KBM-7 (cell line): ENCODE measurements at regions not wholly inside any gene's neighbourhood (a gene's known extent, or its start where the extent isn't known, plus 50 kb on each side); places are given as distances from the start of the nearest gene placed in this dataset.
"Not testable (repeated sequence)": the region's sequence is repeated elsewhere in the genome, so short reads cannot be mapped to it uniquely, and the experiment has no call there.

Source experiments
- DNase-seq: peaks from one replicate; pipeline ENCODE4 v3.0.0-alpha.2; 2015
- in situ Hi-C: fragments of 300-500 bp; cut with MboI; formaldehyde crosslinking; loops from 2 replicates; pipeline ENCODE4 v1.14.3; 2020; ENCODE audit warnings: low sequenced_read_pairs, low pct_unique_long_range_greater_than_20kb, mixed read lengths

- no peak for DNase-seq
- in situ Hi-C loops: no loop called here
Observed at GRCh38 chr4:130699004-130699403, 1603.1 kb downstream of the C4orf33 start.

- DNase-seq: no peak
- in situ Hi-C loops: no loop called here
Observed at GRCh38 chr4:130703211-130703935, 1607.4 kb downstream of the C4orf33 start.

GRCh38 chr4:130705023-130705422 is 1609.1 kb downstream of the C4orf33 start:
- in situ Hi-C loops: no loop called here
- DNase-seq: no peak

GRCh38 chr4:130712038-130712437 is 1616.1 kb downstream of the C4orf33 start:
- in situ Hi-C loops: no loop called here
- DNase-seq: no peak

GRCh38 chr4:130714006-130714405 is 1618.1 kb downstream of the C4orf33 start:
- in situ Hi-C loops: no loop called here
- no peak for DNase-seq

GRCh38 chr4:130722361-130722760 is 1626.4 kb downstream of the C4orf33 start:
- DNase-seq: no peak
- in situ Hi-C loops: no loop called here

GRCh38 chr4:130736436-130737185 is 1640.7 kb downstream of the C4orf33 start:
- no peak for DNase-seq
- in situ Hi-C loops: no loop called here

GRCh38 chr4:130738233-130738632 is 1642.3 kb downstream of the C4orf33 start:
- in situ Hi-C loops: no loop called here
- DNase-seq: no peak

GRCh38 chr4:130747842-130748241 is 1651.9 kb downstream of the C4orf33 start:
- in situ Hi-C loops: no loop called here
- DNase-seq: peak; percentile 5

GRCh38 chr4:130753926-130754325 is 1658.0 kb downstream of the C4orf33 start:
- no peak for DNase-seq
- in situ Hi-C loops: no loop called here

GRCh38 chr4:130760246-130760645 is 1664.3 kb downstream of the C4orf33 start:
- in situ Hi-C loops: no loop called here

GRCh38 chr4:130767384-130767783 is 1671.4 kb downstream of the C4orf33 start:
- DNase-seq, in situ Hi-C loops: not testable (repeated sequence)

More at GRCh38 chr4:130760246-130760645, 1664.3 kb downstream of the C4orf33 start:
- no peak for DNase-seq

GRCh38 chr4:130772966-130773365 is 1677.0 kb downstream of the C4orf33 start:
- in situ Hi-C loops, DNase-seq: not testable (repeated sequence)

GRCh38 chr4:130808492-130808891 is 1712.5 kb downstream of the C4orf33 start:
- in situ Hi-C loops: no loop called here
- DNase-seq: peak; percentile 6

- DNase-seq: no peak
Observed at GRCh38 chr4:130812117-130812765, 1716.3 kb downstream of the C4orf33 start.

GRCh38 chr4:130814896-130815295 is 1718.9 kb downstream of the C4orf33 start:
- in situ Hi-C loops: no loop called here
- DNase-seq: no peak

More at GRCh38 chr4:130812117-130812765, 1716.3 kb downstream of the C4orf33 start:
- in situ Hi-C loops: no loop called here

- in situ Hi-C loops: no loop called here
- DNase-seq: no peak
Observed at GRCh38 chr4:130820448-130820847, 1724.5 kb downstream of the C4orf33 start.

GRCh38 chr4:130825284-130825683 is 1729.3 kb downstream of the C4orf33 start:
- no peak for DNase-seq
- in situ Hi-C loops: no loop called here

- no peak for DNase-seq
- in situ Hi-C loops: no loop called here
Observed at GRCh38 chr4:130850019-130850524, 1754.1 kb downstream of the C4orf33 start.

- in situ Hi-C loops: no loop called here
- DNase-seq: no peak
Observed at GRCh38 chr4:130851107-130851506, 1755.2 kb downstream of the C4orf33 start.
